Occipital lobe (tissue), 1 donor: ENCODE measurements at regions not wholly inside any gene's neighbourhood (a gene's known extent, or its start where the extent isn't known, plus 50 kb on each side); places are given as distances from the start of the nearest gene placed in this dataset.

ENCODE experiments used
- DNase-seq: peaks from one replicate; lab custom pipeline; 2025; lab: John Stamatoyannopoulos, UW

- DNase-seq: no peak
Observed at GRCh38 chr11:113581713-113582112, 106.5 kb upstream of the DRD2 start.

GRCh38 chr11:113579292-113579940, 104.2 kb upstream of the DRD2 start:
- DNase-seq: no peak

- DNase-seq: no peak
Observed at GRCh38 chr11:113578715-113579250, 103.6 kb upstream of the DRD2 start.

GRCh38 chr11:113578033-113578380, 102.8 kb upstream of the DRD2 start:
- DNase-seq: no peak

GRCh38 chr11:113577356-113578032, 102.3 kb upstream of the DRD2 start:
- DNase-seq: peak; percentile 34

GRCh38 chr11:113574586-113574985, 99.4 kb upstream of the DRD2 start:
- DNase-seq: no peak

- DNase-seq: no peak
Observed at GRCh38 chr11:113574171-113574570, 99.0 kb upstream of the DRD2 start.

GRCh38 chr11:113572136-113572735, 97.0 kb upstream of the DRD2 start:
- no peak for DNase-seq

GRCh38 chr11:113571531-113571930, 96.3 kb upstream of the DRD2 start:
- no peak for DNase-seq

GRCh38 chr11:113570906-113571305, 95.7 kb upstream of the DRD2 start:
- DNase-seq: no peak

GRCh38 chr11:113569391-113569790, 94.2 kb upstream of the DRD2 start:
- DNase-seq: no peak

GRCh38 chr11:113568566-113568965, 93.4 kb upstream of the DRD2 start:
- no peak for DNase-seq

- DNase-seq: no peak
Observed at GRCh38 chr11:113567867-113568544, 92.8 kb upstream of the DRD2 start.

GRCh38 chr11:113567097-113567496, 91.9 kb upstream of the DRD2 start:
- DNase-seq: no peak

GRCh38 chr11:113564527-113565130, 89.4 kb upstream of the DRD2 start:
- no peak for DNase-seq

- no peak for DNase-seq
Observed at GRCh38 chr11:113563766-113564526, 88.7 kb upstream of the DRD2 start.

GRCh38 chr11:113562981-113563461, 87.8 kb upstream of the DRD2 start:
- no peak for DNase-seq

GRCh38 chr11:113562576-113562975, 87.4 kb upstream of the DRD2 start:
- no peak for DNase-seq

- DNase-seq: no peak
Observed at GRCh38 chr11:113557926-113558325, 82.7 kb upstream of the DRD2 start.

GRCh38 chr11:113556036-113556435, 80.8 kb upstream of the DRD2 start:
- no peak for DNase-seq

- DNase-seq: no peak
Observed at GRCh38 chr11:113555071-113555619, 79.9 kb upstream of the DRD2 start.
